Activated T-cell treated with anti-CD3 and anti-CD28 coated beads, Interleukin-2, amount 50 U/mL, for 48 hours (primary cell): ENCODE measurements at regions not wholly inside any gene's neighbourhood (a gene's known extent, or its start where the extent isn't known, plus 50 kb on each side); places are given as distances from the start of the nearest gene placed in this dataset.
"Not testable (repeated sequence)": the region's sequence is repeated elsewhere in the genome, so short reads cannot be mapped to it uniquely, and the experiment has no call there.

Experiments used
- DNase-seq, 2 experiments: peaks; one replicate each; pipeline ENCODE4 v3.0.0-alpha.2; 2020

DNA sequence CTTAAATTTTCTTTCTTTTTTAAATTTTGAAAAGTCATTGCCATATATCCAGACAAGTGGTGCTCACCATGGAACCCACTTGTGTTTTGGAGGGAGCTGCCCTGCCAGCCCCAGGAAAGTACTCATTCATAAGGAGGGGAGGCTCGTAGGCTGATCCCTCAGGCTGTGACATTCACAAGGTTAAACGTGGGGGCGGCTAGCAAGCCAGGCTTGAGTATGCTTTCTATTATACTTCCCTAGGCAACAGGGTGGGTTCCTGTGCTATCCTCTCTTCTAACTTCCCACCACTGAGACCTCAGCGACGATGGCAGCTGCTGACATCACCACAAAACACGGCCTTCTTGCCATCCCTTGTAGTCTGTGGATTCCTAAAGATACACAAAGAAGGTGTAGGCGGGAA is 160.5 kb upstream of the C2CD4B start:
- no peak for DNase-seq

DNA sequence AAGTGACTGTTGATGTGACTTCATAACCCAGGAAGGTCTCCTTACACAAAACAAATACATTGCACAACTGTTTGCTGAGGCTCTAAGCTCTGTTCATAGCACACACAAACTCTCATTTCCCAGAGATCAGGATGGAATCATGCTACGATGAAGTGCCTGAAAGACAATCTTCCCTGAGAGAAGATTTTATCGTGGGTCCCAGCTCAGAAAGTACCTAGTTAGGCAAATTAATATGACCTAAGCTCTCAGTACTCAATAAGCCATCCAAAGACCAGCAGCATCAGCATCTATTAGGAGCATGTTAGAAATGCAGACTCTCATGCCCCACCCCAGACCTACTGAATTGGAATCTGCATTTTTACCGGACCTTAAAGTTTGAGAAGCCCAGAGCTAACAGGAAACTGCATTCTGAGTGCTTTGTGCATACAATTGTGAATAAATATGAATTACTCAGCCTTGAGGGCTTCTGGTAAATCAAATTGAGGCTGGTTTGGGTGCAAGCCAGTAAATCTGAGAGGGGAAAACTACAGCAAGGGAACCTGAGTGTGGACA is 161.5 kb upstream of the C2CD4B start:
- DNase-seq, result no peak

DNA sequence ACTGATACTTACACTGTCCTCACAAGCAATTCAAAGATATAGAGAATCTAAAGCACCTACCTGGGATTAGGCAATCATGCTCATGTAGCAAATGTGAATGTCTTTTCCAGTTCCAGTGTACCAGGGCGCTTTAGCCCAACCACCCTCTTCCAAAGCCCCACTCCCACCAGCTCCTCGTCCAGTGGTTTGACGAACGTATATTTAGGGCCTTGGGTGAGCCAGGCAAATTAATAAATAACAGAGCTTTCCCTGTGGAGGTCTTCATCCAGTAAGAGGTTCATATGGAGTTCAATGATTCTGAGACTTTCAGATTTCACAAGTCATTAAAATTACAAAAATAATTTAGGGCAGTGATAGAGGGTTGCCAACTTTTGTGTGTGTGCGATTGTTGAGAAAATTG is 162.3 kb upstream of the C2CD4B start:
- no peak for DNase-seq

DNA sequence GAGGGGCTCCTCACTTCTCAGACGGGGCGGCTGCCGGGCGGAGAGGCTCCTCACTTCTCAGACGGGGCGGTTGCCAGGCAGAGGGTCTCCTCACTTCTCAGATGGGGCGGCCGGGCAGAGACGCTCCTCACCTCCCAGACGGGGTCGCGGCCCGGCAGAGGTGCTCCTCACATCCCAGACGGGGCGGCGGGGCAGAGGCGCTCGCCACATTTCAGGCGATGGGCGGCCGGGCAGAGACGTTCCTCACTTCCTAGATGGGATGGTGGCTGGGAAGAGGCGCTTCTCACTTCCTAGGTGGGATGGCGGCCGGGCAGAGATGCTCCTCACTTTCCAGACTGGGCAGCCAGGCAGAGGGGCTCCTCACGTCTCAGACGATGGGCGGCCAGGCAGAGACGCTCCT is 167.4 kb upstream of the C2CD4B start:
- DNase-seq, result not testable (repeated sequence)

DNA sequence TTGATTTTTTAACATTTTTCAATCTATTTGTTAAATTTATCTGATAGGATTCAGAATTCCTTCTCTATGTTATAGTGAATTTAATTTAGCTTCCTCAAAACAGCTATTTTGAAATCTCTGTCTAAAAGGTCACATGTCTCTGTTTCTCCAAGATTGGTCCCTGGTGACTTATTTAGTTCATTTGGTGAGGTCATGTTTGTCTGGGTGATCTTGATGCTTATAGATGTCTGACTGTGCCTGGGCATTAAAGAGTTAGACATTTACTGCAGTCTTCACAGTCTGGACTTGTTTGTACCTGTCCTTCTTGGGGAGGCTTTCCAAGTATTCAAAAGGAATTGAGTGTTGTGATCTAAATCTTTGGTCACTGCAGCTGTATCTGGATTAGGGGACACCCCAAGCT is 169.5 kb upstream of the C2CD4B start:
- no peak for DNase-seq

DNA sequence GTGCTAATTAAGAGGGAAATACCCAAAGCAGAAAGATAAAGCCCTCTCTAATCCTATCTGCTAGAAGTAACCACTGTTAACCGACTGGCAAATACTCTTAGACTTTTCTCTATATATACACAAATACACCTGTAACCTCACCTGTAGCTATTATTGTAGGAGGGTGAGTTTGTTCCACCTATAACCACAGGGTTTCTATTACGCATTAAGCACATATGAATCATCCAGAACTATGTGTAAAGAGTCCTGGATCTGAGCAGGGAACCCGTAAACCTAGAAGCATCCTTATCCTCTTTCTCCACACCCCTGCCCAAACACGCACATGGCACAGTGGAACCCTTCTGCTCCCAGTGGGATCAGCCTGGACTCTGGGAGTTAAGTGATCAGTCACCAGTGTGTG is 172.8 kb upstream of the C2CD4B start:
- no peak for DNase-seq

- DNase-seq, result no peak
These were observed 173.4 kb upstream of the C2CD4B start for GRCh38 chr15:62338497-62338896.

GRCh38 chr15:62342959-62343358 is 177.9 kb upstream of the C2CD4B start:
- DNase-seq, result no peak

DNA sequence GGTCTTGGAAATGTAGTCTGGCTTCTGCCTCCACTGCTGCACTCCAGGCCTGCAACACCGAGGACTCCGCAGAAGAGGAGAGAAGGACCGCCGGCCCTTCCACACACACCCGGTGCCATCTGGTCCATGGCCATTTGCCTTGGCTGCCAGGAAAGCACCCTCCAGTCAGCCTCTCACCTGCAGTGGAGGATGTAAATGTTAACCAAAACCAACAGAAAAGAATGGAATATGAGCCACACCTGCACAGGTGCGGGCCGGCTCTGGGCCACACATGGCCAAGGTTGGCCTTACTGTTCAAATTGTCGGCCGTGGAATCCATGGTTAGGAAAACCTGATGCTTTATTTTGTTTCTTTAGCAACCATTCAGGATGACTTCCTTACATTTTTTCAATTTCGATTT is 178.3 kb upstream of the C2CD4B start:
- DNase-seq, result no peak

DNA sequence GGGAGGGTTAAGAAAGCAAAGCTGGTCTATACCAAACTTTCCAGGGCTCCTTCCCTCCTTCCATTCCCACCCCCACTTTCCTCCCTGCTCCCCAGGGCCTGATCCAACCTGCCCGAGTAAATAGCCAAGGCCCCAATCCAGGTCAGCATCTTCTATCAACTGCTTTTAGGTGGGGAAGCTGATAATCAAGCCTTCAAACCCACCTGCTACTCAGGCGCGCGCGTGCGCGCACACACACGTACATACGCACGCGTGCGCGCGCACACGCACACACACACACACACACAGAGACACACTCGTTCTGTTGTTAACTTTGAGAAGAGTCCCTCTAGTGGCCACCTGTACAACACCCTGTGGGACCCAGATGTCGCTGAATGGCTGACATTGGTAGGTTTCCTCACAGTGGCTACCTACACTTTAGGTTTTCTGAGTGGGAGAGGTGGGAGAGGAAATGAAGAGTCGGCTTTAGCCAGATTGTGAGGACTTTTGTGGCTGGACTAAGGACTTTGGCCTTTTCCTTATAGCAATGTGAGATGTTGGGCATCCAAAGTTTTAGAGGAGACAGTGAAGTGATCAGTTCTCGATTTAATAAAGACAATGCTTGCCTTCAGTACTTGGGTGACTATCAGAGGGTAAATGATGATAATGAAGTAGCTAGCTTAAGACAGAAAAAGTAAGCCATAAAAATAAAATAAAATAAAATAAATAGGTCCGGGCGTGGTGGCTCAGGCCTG is 179.9 kb upstream of the C2CD4B start:
- DNase-seq, result peak; percentile 56 to 67

DNA sequence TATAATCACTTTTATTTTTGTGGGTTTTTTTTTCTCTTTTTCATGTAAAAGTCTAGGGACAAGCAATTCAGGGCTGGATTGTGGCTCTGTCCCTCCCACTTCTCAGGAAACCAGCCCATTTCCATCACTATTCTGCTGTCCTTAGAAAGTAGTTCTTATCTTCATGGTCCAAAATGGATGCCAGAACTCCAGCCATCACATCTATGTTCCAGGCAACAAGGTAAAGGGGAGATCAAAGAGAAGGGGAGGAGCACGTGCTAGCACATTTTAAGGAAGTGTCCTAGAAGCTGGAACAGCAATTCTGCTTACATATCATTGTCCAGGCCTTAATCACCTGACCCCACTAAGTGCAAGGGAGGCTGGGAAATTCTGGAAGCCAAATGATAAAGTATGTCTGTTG is 181.1 kb upstream of the C2CD4B start:
- no peak for DNase-seq

GRCh38 chr15:62348118-62348517 is 183.0 kb upstream of the C2CD4B start:
- DNase-seq, result no peak

GRCh38 chr15:62348623-62349022 is 183.5 kb upstream of the C2CD4B start:
- DNase-seq, result no peak

DNA sequence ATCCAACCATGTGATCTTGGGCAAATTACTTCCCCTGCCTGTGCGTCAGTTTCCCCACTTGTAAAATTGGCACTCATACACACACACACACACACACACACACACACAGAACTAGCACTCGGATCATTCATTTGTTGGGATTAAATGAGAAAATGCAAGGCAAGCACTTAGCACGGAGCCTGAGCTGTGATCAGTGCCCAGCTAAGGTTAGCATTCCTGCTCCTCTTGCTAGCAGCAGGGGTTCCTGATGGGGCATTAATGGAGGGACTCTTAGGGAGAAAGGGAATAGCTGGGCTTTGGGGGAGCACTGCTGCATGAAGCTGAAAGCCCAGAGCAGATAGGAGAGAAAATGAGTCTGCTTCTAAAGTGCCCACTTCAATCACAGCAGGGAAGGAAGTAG is 187.7 kb upstream of the C2CD4B start:
- no peak for DNase-seq

- DNase-seq, result no peak
These were observed 192.3 kb upstream of the C2CD4B start for GRCh38 chr15:62357431-62357830.

DNA sequence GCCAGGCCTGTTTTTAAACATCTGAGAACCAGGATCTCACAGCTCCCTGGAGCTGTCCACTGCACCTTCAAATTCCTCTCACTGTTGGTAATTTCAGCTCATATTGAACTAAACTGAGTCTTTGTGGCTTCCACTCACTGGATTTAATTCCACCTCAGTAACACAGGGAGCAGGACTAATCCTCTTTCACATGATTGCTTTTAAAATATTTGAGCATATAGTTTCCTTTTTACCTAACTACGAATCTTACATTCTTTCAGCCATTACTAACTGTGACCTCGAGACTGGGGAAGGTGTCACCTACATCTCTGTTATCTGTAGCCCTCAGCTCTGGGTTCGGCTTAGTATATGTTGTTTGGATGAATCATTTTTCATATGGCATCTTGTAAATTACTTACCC is 194.3 kb upstream of the C2CD4B start:
- DNase-seq, result no peak

DNA sequence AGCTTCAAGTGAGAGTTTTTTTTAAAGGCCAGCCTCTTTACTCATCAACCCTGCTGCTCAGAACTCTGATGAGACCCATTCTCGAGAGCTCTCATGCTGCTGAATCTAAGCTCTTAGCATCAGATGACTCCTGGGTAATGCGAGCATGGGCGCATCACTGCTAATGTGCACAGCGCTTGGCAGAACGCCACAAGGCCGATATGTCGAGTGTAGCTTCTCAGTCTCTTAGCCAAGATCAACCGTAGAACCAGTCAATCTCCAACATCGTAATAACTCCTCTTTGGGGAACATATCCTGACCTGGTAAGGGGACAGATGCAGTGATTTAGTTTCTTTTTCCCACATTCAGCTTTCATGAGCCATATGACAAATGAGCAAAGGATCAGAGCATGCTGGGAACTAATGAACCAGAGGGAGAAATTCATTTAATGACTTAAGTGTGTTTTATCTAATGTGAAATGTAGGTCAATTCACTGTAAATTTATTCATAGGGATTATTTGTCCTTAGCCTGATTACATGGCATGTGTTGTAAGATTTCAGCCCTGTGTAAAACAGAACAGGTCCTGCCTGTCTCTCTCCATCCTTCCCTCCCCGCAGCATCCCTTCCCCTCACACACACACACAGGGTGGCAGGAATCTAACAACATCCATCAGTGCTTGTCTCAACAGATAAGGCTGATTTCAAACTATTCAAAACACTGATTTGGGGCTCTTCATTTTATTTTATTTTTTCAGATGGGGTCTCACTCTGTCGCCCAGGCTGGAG is 195.4 kb upstream of the C2CD4B start:
- DNase-seq, result no peak

DNA sequence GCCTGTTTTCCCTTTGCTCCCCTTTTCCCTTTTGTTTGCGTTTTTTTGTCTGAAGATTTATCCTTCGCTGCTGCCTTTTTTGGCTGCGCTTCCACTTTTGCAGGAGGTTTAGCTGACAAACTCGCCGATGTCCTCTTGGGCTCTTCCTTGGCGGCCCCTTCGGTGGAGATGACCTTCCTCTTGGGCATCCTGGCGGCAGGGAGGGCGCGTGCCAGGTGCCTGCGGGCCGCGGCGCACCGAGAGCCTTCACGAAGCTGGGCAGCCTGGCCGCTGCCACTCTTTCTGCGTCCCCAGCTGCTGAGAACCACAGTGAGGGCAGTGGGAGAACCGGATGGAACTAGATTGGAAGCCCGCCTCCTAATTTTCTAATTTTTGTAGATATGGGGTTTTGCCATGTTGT is 197.1 kb upstream of the C2CD4B start:
- DNase-seq, result no peak

DNA sequence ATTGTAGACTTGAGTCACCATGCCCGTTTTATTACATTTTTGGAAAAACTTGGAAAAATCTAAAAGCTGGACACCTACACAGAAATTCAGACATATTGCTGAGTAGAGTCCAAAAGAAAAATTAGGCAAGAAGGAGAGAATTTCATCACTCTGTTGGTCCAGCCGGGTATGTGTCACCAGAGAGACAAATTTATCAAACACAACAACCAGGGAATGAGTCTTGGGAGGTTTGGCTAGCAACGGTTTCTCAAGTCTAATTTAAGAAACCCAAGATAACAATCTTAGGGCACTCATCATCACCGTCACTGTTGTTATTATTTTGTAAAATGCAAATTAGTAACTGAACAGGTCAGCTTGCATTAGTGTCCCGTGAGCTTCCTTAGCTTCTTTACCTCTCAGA is 197.5 kb upstream of the C2CD4B start:
- no peak for DNase-seq

- DNase-seq, result no peak
These were observed 198.8 kb upstream of the C2CD4B start for GRCh38 chr15:62363913-62364312.

DNA sequence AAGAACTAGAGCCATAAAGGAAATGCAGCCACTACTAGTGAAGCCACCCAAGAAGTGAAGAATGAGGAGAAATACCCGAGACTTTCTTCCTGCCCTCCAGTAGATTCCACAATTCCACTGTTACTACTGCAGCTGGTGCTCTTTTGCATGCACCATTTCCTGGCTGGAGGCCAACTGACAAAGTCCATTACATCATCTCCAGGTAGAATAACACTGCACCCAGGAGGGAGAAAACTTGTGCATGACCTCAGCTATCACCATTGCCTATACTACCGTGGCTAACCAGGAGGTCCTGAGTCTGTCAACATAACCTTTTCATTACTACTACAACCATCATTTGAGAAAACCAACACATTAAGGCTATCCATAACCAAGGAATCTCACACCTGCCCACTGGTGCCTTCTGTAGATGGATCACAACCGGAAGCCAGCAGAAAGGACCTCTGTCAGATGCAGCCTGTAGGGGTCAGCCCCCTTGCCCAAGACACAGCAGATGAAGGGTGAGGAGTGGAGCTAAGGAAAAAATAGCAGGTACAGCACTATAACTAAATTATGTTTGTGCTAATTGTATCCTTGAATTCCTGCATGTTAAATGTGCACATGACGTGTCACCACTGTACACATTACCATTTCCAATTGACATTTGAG is 200.8 kb upstream of the C2CD4B start:
- no peak for DNase-seq

GRCh38 chr15:62369454-62369853 is 204.4 kb upstream of the C2CD4B start:
- DNase-seq, result no peak

GRCh38 chr15:62371683-62372082 is 206.6 kb upstream of the C2CD4B start:
- not testable (repeated sequence) for DNase-seq
